GM08714 (cell line): ENCODE measurements at regions not wholly inside any gene's neighbourhood (a gene's known extent, or its start where the extent isn't known, plus 50 kb on each side); places are given as distances from the start of the nearest gene placed in this dataset.

Source experiments
- H3K4me3 ChIP-seq: fragments of 200-500 bp; sonication (Bioruptor generic); 2 replicates; pipeline ENCODE4 v1.5.1; 2014; ENCODE audit warnings: mild to moderate bottlenecking, low read length, inconsistent platforms
- ZNF274 ChIP-seq: IDR thresholded peaks from 2 replicates; pipeline ENCODE4 v1.6.1; 2012; ENCODE audit warnings: mild to moderate bottlenecking, low read depth, low read length

- no peak overlapping the region for H3K4me3 ChIP-seq
- no peak for TF ChIP-seq ZNF274
These were observed 118.2 kb upstream of the SLC44A1 start for GRCh38 chr9:105126226-105126625.

DNA sequence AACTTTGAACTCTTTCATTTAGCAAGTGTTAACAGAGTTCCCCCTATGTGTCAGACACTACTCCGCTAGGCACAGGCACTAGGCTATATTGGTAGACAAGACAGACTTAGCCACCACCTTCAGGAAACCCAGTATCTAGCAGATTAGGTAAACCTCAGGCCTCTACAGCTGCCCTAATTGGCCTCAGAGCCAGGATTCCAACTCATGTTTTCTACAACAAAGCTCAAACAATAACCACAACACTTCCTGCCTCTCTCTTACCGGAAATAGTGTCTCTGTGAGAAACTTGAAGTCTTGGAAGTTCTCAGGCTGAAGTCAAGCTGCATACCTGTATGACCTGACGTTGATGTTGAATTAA lies 116.6 kb upstream of the SLC44A1 start:
- TF ChIP-seq ZNF274 = no peak
- H3K4me3 ChIP-seq = no peak overlapping the region

DNA sequence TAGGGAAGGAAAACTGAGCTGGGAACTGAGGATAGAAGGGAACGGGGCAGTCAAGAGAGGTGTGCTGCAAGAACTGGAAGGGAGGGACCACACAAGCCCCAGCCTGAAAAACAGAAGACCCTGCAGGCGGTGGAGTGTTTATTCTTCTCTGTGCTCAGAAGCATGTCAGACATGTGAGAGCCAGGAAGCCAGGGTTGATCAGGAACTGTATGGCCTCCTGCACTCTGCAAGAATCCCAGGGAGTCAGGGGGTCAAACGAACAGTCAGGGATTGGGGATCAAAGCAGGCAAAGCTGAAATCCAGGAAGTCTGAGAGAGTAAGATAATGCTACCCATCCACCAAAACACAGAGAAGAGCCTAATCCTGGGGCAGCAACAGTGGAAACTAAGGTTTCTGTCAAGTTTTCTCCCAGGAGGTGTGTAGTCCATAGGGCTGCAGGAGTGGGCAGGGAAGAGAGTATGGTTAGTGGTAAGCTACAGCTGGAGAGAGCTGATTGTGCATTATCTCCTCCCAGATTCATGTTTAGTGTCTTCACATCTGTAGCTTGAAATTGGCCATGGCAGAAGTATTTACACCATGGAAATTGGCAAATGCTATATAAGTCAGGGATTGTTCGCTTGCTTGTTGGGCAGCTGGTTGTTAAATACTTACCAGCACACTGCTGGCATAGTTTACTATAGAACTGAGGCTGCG lies 115.4 kb upstream of the SLC44A1 start:
- TF ChIP-seq ZNF274 = no peak
- H3K4me3 ChIP-seq = no peak overlapping the region

- no peak for TF ChIP-seq ZNF274
- no peak overlapping the region for H3K4me3 ChIP-seq
These were observed 114.7 kb upstream of the SLC44A1 start for GRCh38 chr9:105129731-105130130.

GRCh38 chr9:105131981-105132380 lies 112.5 kb upstream of the SLC44A1 start:
- no peak overlapping the region for H3K4me3 ChIP-seq
- no peak for TF ChIP-seq ZNF274

DNA sequence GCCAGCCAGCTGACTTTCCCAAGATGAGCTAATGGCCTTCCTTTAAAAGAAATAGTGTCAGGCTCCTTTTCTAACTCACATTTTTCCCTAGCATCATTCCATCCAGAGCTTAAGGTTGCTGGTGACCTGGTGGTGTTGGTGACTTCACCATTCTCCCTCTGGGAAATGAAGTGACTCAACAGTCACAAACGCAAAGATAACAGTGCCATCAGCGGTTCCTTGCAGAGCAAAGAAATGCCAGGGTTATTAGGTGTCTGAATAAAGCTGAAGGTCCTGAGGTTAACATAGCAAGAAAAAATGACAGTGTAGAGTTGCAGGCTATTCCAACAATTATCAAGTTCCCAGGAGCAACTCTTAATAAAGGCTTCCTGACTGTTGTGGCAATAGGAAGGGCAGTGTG lies 111.8 kb upstream of the SLC44A1 start:
- no peak overlapping the region for H3K4me3 ChIP-seq
- no peak for TF ChIP-seq ZNF274

GRCh38 chr9:105138306-105138801 lies 106.1 kb upstream of the SLC44A1 start:
- TF ChIP-seq ZNF274 = no peak
- no peak overlapping the region for H3K4me3 ChIP-seq

GRCh38 chr9:105141146-105141975 lies 103.1 kb upstream of the SLC44A1 start:
- no peak for TF ChIP-seq ZNF274
- H3K4me3 ChIP-seq = no peak overlapping the region

DNA sequence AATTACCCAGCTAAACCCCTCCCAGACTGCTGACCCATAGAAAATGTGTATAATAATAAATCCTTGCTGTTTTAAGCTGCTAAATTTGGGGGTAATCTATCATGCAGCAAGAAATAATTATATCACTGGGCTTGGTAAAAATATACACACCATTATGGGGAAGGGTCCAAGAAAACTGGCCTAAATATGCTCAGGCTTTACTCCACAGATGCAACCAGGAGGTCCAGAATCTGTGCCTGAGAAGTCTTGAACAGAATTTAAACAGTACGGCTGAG lies 102.5 kb upstream of the SLC44A1 start:
- H3K4me3 ChIP-seq = no peak overlapping the region
- TF ChIP-seq ZNF274 = no peak

GRCh38 chr9:105142406-105143135 lies 101.9 kb upstream of the SLC44A1 start:
- H3K4me3 ChIP-seq = no peak overlapping the region
- no peak for TF ChIP-seq ZNF274

DNA sequence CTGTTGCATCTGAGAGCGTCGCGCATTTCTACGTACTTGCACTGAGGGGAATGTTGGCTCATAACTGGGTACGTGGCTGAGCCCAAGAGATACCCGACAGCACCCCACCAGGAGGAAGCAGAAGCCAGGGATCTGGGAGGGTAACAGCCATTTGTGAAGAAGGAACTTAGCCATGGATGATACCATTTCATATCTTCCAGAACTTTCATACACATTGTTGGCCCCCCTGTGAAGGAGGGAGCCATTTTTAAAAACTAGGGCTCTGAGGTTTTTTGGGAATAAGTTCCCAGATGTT lies 101.4 kb upstream of the SLC44A1 start:
- H3K4me3 ChIP-seq = no peak overlapping the region
- TF ChIP-seq ZNF274 = no peak

GRCh38 chr9:105144076-105144475 lies 100.4 kb upstream of the SLC44A1 start:
- no peak overlapping the region for H3K4me3 ChIP-seq
- TF ChIP-seq ZNF274 = no peak

- TF ChIP-seq ZNF274 = no peak
- no peak overlapping the region for H3K4me3 ChIP-seq
These were observed 99.6 kb upstream of the SLC44A1 start for GRCh38 chr9:105144841-105145240.

DNA sequence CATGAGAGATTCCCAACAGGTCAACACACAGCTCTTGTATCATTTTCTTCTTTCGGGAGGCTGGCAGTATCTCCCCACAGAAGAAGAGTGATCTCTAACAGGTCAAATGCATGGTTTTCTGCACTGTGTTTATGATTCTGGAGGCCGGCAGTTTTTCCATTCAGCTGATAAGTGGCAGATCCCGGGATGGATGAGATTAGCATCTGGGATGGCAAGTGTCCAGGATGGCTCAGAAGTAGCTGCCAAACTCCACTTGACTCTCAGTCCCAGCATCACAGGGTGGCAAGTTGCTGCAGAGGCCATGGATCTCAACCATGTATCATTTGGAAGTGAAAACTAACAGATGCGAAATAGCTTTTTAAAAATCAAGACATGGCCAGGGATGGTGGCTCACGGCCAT lies 97.8 kb upstream of the SLC44A1 start:
- TF ChIP-seq ZNF274 = no peak

GRCh38 chr9:105147110-105147871 lies 97.2 kb upstream of the SLC44A1 start:
- TF ChIP-seq ZNF274 = no peak

More for the DNA sequence above, 97.8 kb upstream of the SLC44A1 start:
- no peak overlapping the region for H3K4me3 ChIP-seq

More at GRCh38 chr9:105147110-105147871, 97.2 kb upstream of the SLC44A1 start:
- no peak overlapping the region for H3K4me3 ChIP-seq
